ENCODE measurements at regions not wholly inside any gene's neighbourhood (a gene's known extent, or its start where the extent isn't known, plus 50 kb on each side); places are given as distances from the start of the nearest gene placed in this dataset.

DNA sequence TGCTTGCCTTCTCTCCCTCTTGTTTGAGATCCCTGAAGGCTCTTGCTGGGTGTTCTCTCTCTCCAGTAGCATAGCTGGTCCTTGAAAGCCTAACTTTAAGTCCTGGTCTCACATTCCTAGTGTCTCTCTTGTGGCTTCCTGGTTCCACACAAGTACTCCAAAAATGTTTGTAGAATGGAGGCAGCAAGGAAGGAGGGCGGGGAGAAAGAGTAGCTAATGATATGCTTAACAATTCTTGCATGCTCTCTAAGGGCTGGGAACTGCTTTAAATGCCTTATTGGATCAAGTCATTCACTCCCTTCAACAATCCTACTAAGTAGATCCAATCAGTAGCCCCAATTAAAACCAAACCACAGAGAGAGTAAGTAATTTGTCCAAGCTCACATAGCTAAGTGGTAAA lies 357.3 kb downstream of the KLF5 start:
- DNase-seq (ENCODE audit: low read depth), result no peak
- TF ChIP-seq, protein P1, sequence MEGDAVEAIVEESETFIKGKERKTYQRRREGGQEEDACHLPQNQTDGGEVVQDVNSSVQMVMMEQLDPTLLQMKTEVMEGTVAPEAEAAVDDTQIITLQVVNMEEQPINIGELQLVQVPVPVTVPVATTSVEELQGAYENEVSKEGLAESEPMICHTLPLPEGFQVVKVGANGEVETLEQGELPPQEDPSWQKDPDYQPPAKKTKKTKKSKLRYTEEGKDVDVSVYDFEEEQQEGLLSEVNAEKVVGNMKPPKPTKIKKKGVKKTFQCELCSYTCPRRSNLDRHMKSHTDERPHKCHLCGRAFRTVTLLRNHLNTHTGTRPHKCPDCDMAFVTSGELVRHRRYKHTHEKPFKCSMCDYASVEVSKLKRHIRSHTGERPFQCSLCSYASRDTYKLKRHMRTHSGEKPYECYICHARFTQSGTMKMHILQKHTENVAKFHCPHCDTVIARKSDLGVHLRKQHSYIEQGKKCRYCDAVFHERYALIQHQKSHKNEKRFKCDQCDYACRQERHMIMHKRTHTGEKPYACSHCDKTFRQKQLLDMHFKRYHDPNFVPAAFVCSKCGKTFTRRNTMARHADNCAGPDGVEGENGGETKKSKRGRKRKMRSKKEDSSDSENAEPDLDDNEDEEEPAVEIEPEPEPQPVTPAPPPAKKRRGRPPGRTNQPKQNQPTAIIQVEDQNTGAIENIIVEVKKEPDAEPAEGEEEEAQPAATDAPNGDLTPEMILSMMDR (IDR thresholded peaks at IDR 0.05; ENCODE audit: insufficient read depth, low read length, poor library complexity, severe bottlenecking), result no peak

DNA sequence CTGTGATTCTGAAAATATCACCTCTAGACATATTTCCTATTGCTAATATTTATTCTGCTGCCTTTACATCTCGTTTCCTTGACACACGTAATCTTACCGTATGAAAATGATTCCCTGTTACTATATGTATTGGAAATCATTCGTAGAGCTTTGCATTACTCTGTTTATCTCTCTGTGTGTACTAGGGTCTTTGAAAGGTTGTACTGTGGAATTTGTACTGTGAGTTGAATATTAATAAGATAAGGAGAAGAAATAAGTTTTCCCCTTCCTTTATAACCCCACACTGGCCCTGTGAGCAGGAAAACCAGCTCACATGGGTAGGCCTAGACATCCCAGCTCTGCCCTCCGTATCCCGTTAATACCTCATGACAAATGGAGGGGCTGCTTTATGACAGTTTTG lies 354.9 kb downstream of the KLF5 start:
- Histone ChIP-seq H3K36me3 (ENCODE audit: control insufficient read depth, insufficient read depth, low read length) (no peaks in the 10 kb centered on the region), H3K27me3 (ENCODE audit: control insufficient read depth, insufficient read depth, low read length) (no peaks in the 10 kb centered on the region), H3K4me3 (ENCODE audit: low read depth, low read length) (no peak overlapping the region)
- TF ChIP-seq, protein P1 (IDR thresholded peaks at IDR 0.05; ENCODE audit: insufficient read depth, low read length, poor library complexity, severe bottlenecking), result no peak
- DNase-seq (ENCODE audit: low read depth), result no peak

More for the DNA sequence above, 357.3 kb downstream of the KLF5 start:
- H3K4me3 ChIP-seq (ENCODE audit: low read depth, low read length), result no peak overlapping the region
- H3K27me3 ChIP-seq (ENCODE audit: control insufficient read depth, insufficient read depth, low read length), result no peaks in the 10 kb centered on the region
- no peaks in the 10 kb centered on the region for H3K36me3 ChIP-seq (ENCODE audit: control insufficient read depth, insufficient read depth, low read length)

DNA sequence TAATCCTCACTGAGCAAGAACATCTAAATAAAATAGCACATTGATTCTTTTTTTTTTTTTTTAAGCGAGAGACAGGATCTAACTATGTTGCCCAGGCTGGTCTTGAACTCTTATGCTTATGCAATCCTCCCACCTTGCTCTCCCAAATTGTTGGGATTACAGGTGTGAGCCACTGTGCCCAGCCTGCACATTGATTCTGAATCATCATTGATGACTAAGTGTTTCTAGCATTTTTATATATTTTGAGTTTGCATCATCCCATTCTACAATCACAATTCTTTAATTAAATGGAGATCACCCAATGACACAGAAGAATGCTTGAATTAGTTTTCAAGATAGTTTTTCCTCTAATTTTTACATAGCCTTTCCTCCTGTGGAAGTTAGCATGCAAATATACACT lies 354.1 kb downstream of the KLF5 start:
- Histone ChIP-seq H3K4me3 (ENCODE audit: low read depth, low read length) (no peak overlapping the region), H3K27me3 (ENCODE audit: control insufficient read depth, insufficient read depth, low read length) (no peaks in the 10 kb centered on the region), H3K36me3 (ENCODE audit: control insufficient read depth, insufficient read depth, low read length) (no peaks in the 10 kb centered on the region)
- TF ChIP-seq, protein P1 (IDR thresholded peaks at IDR 0.05; ENCODE audit: insufficient read depth, low read length, poor library complexity, severe bottlenecking), result no peak
- no peak for DNase-seq (ENCODE audit: low read depth)

DNA sequence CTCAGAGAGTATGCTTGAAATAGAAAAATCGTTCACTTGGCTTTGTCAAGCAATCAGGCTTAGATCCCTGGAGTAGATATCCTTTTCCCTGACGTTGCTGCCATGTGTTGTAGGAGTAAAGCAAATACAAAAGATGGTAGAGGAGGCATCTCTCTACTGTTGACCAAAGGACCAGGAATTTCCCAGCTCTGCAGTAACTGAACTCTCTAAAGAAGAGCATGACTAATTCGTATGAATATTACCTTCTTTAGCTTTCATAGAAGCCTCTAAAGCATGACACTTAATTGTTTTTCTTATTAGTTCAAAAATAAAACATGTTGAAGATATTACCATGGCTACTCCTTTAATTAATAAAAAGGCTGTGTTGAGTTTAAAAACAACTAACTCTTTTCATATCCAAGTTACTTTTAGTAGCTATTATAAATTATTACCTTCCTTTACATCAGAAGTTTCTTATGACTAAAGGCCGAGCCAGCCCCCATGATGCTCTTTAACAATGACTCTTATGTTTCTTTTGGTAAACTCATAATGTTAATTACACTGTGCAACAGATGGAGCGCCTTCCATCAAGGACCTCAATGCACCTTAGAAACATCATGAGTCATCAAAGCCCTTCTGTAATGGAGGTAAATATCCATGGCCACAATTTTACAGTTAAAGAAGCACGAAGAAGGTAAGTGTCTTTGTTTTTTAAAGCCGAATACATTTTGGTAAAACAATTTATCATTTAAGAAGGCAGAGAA lies 352.4 kb downstream of the KLF5 start:
- peak; percentile 9 for DNase-seq (ENCODE audit: low read depth)
- no peak overlapping the region for H3K4me3 ChIP-seq (ENCODE audit: low read depth, low read length)
- no peaks in the 10 kb centered on the region for H3K27me3 ChIP-seq (ENCODE audit: control insufficient read depth, insufficient read depth, low read length)
- TF ChIP-seq, protein P1 (IDR thresholded peaks at IDR 0.05; ENCODE audit: insufficient read depth, low read length, poor library complexity, severe bottlenecking), result no peak
- no peaks in the 10 kb centered on the region for H3K36me3 ChIP-seq (ENCODE audit: control insufficient read depth, insufficient read depth, low read length)

DNA sequence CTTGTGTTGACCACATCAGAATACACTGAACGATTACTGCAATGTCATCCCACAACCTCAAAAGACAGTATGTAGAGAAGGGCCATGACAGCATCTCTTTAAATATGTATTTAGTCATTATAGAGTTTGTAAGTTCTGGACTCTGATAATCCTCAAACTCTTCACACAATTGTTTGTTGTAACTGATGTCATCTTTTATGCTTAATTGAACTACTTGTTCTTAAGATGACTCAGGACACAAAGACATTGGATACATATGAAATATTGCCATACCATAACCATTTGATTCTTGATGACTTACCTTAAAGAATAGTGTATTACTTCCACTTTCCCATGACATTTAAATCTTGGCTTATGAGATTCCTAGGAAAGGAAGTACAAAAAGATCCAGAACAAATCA lies 347.6 kb downstream of the KLF5 start:
- no peak for DNase-seq (ENCODE audit: low read depth)
- Histone ChIP-seq H3K36me3 (ENCODE audit: control insufficient read depth, insufficient read depth, low read length) (no peaks in the 10 kb centered on the region), H3K27me3 (ENCODE audit: control insufficient read depth, insufficient read depth, low read length) (no peaks in the 10 kb centered on the region), H3K4me3 (ENCODE audit: low read depth, low read length) (no peak overlapping the region)
- TF ChIP-seq, protein P1 (IDR thresholded peaks at IDR 0.05; ENCODE audit: insufficient read depth, low read length, poor library complexity, severe bottlenecking), result no peak

DNA sequence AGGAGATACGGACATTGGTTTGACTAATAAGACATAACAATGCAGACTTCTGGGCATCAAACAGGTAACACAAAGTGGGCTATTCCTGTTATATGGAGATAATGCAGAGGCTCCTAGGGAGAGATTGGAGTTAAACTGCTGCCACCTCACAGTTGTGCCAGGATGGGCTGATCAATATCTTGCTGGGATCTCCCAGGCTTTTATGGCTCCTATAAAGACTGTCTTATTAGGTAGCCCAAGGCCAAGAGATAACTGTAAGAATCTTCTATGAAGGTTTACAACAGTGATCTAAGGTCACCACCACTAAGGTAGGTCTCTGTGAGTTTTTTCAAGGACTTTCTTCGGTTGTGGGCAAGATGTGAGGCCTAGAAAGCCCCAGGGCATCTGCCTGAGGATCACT lies 345.8 kb downstream of the KLF5 start:
- H3K36me3 ChIP-seq (ENCODE audit: control insufficient read depth, insufficient read depth, low read length), result no peaks in the 10 kb centered on the region
- no peaks in the 10 kb centered on the region for H3K27me3 ChIP-seq (ENCODE audit: control insufficient read depth, insufficient read depth, low read length)
- no peak for DNase-seq (ENCODE audit: low read depth)
- no peak overlapping the region for H3K4me3 ChIP-seq (ENCODE audit: low read depth, low read length)
- TF ChIP-seq, protein P1 (IDR thresholded peaks at IDR 0.05; ENCODE audit: insufficient read depth, low read length, poor library complexity, severe bottlenecking), result no peak

Data from kidney epithelial cell (primary cell).